DND-41 (cell line): ENCODE measurements at regions not wholly inside any gene's neighbourhood (a gene's known extent, or its start where the extent isn't known, plus 50 kb on each side); places are given as distances from the start of the nearest gene placed in this dataset.

Experiments used
- ATAC-seq: fragments of 200-7000 bp; cut with Tn5 transposase; 3 replicates; pipeline ENCODE4 v1.9.1; 2021; ENCODE audit warnings: low read depth; ENCODE audit not compliant: insufficient read depth
- DNase-seq: peaks from one replicate; pipeline ENCODE4 v3.0.0-alpha.2; 2020
- H2AFZ ChIP-seq: 2 replicates; pipeline ENCODE4 v1.6.0; 2012; ENCODE audit warnings: low read depth, low read length
- H3K27ac ChIP-seq: 2 replicates; pipeline ENCODE4 v1.5.1; 2012; ENCODE audit warnings: low read length, inconsistent platforms
- H3K27me3 ChIP-seq: fragments of 200-600 bp; sonication (generic); 2 replicates; pipeline ENCODE4 v1.6.0; 2012; ENCODE audit warnings: low read length, mild to moderate bottlenecking, inconsistent platforms; ENCODE audit not compliant: insufficient read depth, poor library complexity
- H3K36me3 ChIP-seq: 2 replicates; pipeline ENCODE4 v1.5.1; 2012; ENCODE audit warnings: low read length, inconsistent platforms; ENCODE audit not compliant: insufficient read depth
- H3K4me1 ChIP-seq: 2 replicates; pipeline ENCODE4 v1.5.1; 2012; ENCODE audit warnings: mild to moderate bottlenecking, low read length; ENCODE audit not compliant: insufficient read depth
- H3K4me2 ChIP-seq: 2 replicates; pipeline ENCODE4 v1.6.0; 2012; ENCODE audit warnings: mild to moderate bottlenecking, moderate library complexity, low read length, inconsistent platforms; ENCODE audit not compliant: insufficient read depth
- H3K4me3 ChIP-seq, 2 experiments: fragments of 200-600 bp in 1 of 2; shearing (Covaris generic) in 1 of 2; 2 replicates each; pipeline ENCODE4 v1.5.1; 2012 to 2016; ENCODE audit warnings: inconsistent platforms in 2 of 2, low read length in 2 of 2, mild to moderate bottlenecking in 2 of 2, low read depth in 1 of 2, moderate library complexity in 1 of 2
- H3K79me2 ChIP-seq: 2 replicates; pipeline ENCODE4 v1.6.0; 2012; ENCODE audit warnings: low read length, inconsistent platforms; ENCODE audit not compliant: insufficient read depth
- H3K9ac ChIP-seq: 2 replicates; pipeline ENCODE4 v1.6.0; 2012; ENCODE audit warnings: low read depth, mild to moderate bottlenecking, inconsistent platforms, low read length, moderate library complexity
- H3K9me3 ChIP-seq: 2 replicates; pipeline ENCODE4 v1.5.1; 2012; ENCODE audit warnings: low read length, moderate library complexity, mild to moderate bottlenecking, inconsistent platforms; ENCODE audit not compliant: insufficient read depth, severe bottlenecking
- H4K20me1 ChIP-seq: 2 replicates; pipeline ENCODE4 v1.6.0; 2012; ENCODE audit warnings: low read length; ENCODE audit not compliant: insufficient read depth
- CTCF ChIP-seq: IDR thresholded peaks from 2 replicates; pipeline ENCODE4 v1.5.1; 2012; ENCODE audit warnings: borderline replicate concordance, low read length, moderate library complexity, mild to moderate bottlenecking; ENCODE audit not compliant: poor library complexity, severe bottlenecking; ENCODE audit errors: extremely low read depth
- EZH2 ChIP-seq: IDR thresholded peaks from 3 replicates; pipeline ENCODE4 v1.6.1; 2012; ENCODE audit warnings: borderline replicate concordance, low read depth, mild to moderate bottlenecking, moderate library complexity, low read length, inconsistent platforms; ENCODE audit not compliant: severe bottlenecking

- Histone ChIP-seq H4K20me1 (no peaks in the 10 kb centered on the region), H3K4me3 (no peak overlapping the region), H3K4me1 (no peaks in the 10 kb centered on the region), H3K79me2 (no peaks in the 10 kb centered on the region), H3K27ac (no peak overlapping the region), H3K36me3 (no peaks in the 10 kb centered on the region), H3K27me3 (no peaks in the 10 kb centered on the region), H3K9me3 (no peaks in the 10 kb centered on the region), H2AFZ (no peak overlapping the region), H3K9ac (no peak overlapping the region), H3K4me2 (no peak overlapping the region)
- TF ChIP-seq EZH2 = no peak
- TF ChIP-seq CTCF = no peak
- ATAC-seq = no peak
- DNase-seq = no peak
Measured at GRCh38 chr11:79686703-79687419, 246.0 kb upstream of the TENM4 start.

GRCh38 chr11:79683930-79684329 lies 243.1 kb upstream of the TENM4 start:
- no peak for ATAC-seq
- no peak overlapping the region for H3K27ac ChIP-seq

GRCh38 chr11:79678780-79679452 lies 238.1 kb upstream of the TENM4 start:
- TF ChIP-seq CTCF (no peak), EZH2 (no peak)
- Histone ChIP-seq H3K27ac (no peak overlapping the region), H3K79me2 (no peaks in the 10 kb centered on the region)

More at GRCh38 chr11:79683930-79684329, 243.1 kb upstream of the TENM4 start:
- no peak for DNase-seq
- Histone ChIP-seq H3K27me3 (no peaks in the 10 kb centered on the region), H2AFZ (no peak overlapping the region), H3K4me3 (no peak overlapping the region), H3K4me2 (no peak overlapping the region), H3K79me2 (no peaks in the 10 kb centered on the region), H3K9ac (no peak overlapping the region), H3K4me1 (no peaks in the 10 kb centered on the region), H3K36me3 (no peaks in the 10 kb centered on the region), H4K20me1 (no peaks in the 10 kb centered on the region), H3K9me3 (no peaks in the 10 kb centered on the region)
- TF ChIP-seq EZH2 (no peak), CTCF (no peak)

More at GRCh38 chr11:79678780-79679452, 238.1 kb upstream of the TENM4 start:
- DNase-seq = no peak
- no peak overlapping the region for H3K4me2 ChIP-seq
- H3K4me1 ChIP-seq = no peaks in the 10 kb centered on the region
- ATAC-seq = no peak
- H3K9me3 ChIP-seq = no peaks in the 10 kb centered on the region
- H3K36me3 ChIP-seq = no peaks in the 10 kb centered on the region
- H2AFZ ChIP-seq = no peak overlapping the region
- H3K4me3 ChIP-seq = no peak overlapping the region
- H4K20me1 ChIP-seq = no peaks in the 10 kb centered on the region
- peaks cover 6% of the 10 kb centered on the region for H3K27me3 ChIP-seq
- no peak overlapping the region for H3K9ac ChIP-seq
